HCT116 (cell line): ENCODE measurements at regions not wholly inside any gene's neighbourhood (a gene's known extent, or its start where the extent isn't known, plus 50 kb on each side); places are given as distances from the start of the nearest gene placed in this dataset.

ENCODE experiments used
- ATAC-seq: fragments of 200-7000 bp; cut with Tn5 transposase; 2 replicates; pipeline ENCODE4 v1.9.1; 2020; ENCODE audit warnings: mild to moderate bottlenecking, moderate library complexity
- BruUV-seq: library from RNA; stranded (reverse); fragments of 400-500 nt; replicated peaks from 2 replicates; lab custom pipeline; 2021; lab: Mats Ljungman, UMichigan
- CTCF ChIA-PET: fragments of 300-600 bp; sonication (Branson Sonifier 250); formaldehyde crosslinking; loops from one replicate; lab custom pipeline; 2021; ENCODE audit warnings: antibody characterized with exemption; lab: Charles Lee
- POLR2A ChIA-PET: fragments of 300-600, 350-600 bp; sonication (Branson Sonifier 250); formaldehyde crosslinking; loops from one replicate; lab custom pipeline; 2021; ENCODE audit warnings: antibody characterized with exemption; lab: Charles Lee
- RAD21 ChIA-PET, 2 experiments: fragments of 300-600 bp; sonication (Branson Sonifier 250); formaldehyde crosslinking; loops; one replicate each; lab custom pipeline; 2023; ENCODE audit warnings: low total read pairs in 2 of 2; ENCODE audit not compliant: uncharacterized antibody in 2 of 2, unreplicated experiment in 2 of 2, low non-redundant PET in 1 of 2; lab: Charles Lee
- DNase-seq: peaks from one replicate; pipeline ENCODE4 v3.0.0-alpha.2; 2010; ENCODE audit warnings: low read depth, low spot score
- H2AFZ ChIP-seq: fragments of 200-600 bp; shearing (Covaris generic), sonication (generic); 2 replicates; pipeline ENCODE4 v1.6.1; 2017; ENCODE audit warnings: low read depth, mixed run types, mixed read lengths, antibody characterized with exemption, low read length; ENCODE audit not compliant: poor library complexity, severe bottlenecking
- H3K27ac ChIP-seq: 2 replicates; pipeline ENCODE4 v1.5.1; 2012; ENCODE audit warnings: low read depth, low read length
- H3K27me3 ChIP-seq: fragments of 200-600 bp; sonication (generic); 2 replicates; pipeline ENCODE4 v1.6.1; 2016; ENCODE audit warnings: mixed run types, low read length, mixed read lengths; ENCODE audit not compliant: insufficient read depth
- H3K36me3 ChIP-seq, 2 experiments: fragments of 200-500 bp in 1 of 2; fragments of 200-600 bp in 1 of 2; sonication (Bioruptor generic) in 1 of 2; sonication (generic) in 1 of 2; 2 replicates each; pipeline versions ENCODE4 v1.5.1 to v1.6.1; 2014 to 2016; ENCODE audit warnings: low read length in 2 of 2, inconsistent platforms in 1 of 2, mixed read lengths in 1 of 2, mixed run types in 1 of 2; ENCODE audit not compliant: insufficient read depth in 2 of 2, control insufficient read depth in 1 of 2
- H3K4me1 ChIP-seq, 2 experiments: fragments of 200-600 bp in 1 of 2; sonication (generic) in 1 of 2; 2 replicates each; pipeline versions ENCODE4 v1.5.1 to v1.6.1; 2012 to 2017; ENCODE audit warnings: low read length in 2 of 2, inconsistent platforms in 1 of 2, mild to moderate bottlenecking in 1 of 2, mixed read lengths in 1 of 2, mixed run types in 1 of 2, moderate library complexity in 1 of 2; ENCODE audit not compliant: insufficient read depth in 2 of 2, control insufficient read depth in 1 of 2
- H3K4me2 ChIP-seq: fragments of 200-600 bp; sonication (generic); 2 replicates; pipeline ENCODE4 v1.6.1; 2017; ENCODE audit warnings: mixed run types, low read length, mixed read lengths
- H3K4me3 ChIP-seq, 2 experiments: fragments of 200-600 bp in 1 of 2; sonication (generic) in 1 of 2; replicated peaks in 1 of 2; 2 replicates each; pipeline ENCODE4 v1.5.1; 2011 to 2016; ENCODE audit warnings: low read length in 2 of 2, control low read depth in 1 of 2, low read depth in 1 of 2, mild to moderate bottlenecking in 1 of 2, mixed read lengths in 1 of 2, mixed run types in 1 of 2
- H3K79me2 ChIP-seq: fragments of 200-600 bp; sonication (generic); 2 replicates; pipeline ENCODE4 v1.6.1; 2017; ENCODE audit warnings: mild to moderate bottlenecking, mixed run types, low read length, moderate library complexity, mixed read lengths; ENCODE audit not compliant: insufficient read depth
- H3K9ac ChIP-seq: fragments of 200-600 bp; sonication (generic); 2 replicates; pipeline ENCODE4 v1.6.1; 2016; ENCODE audit warnings: low read length, mixed read lengths
- H3K9me2 ChIP-seq: fragments of 200-600 bp; sonication (generic), shearing (Covaris generic); 2 replicates; pipeline ENCODE4 v1.6.1; 2017; ENCODE audit warnings: mixed run types, mild to moderate bottlenecking, moderate library complexity; ENCODE audit not compliant: insufficient read depth
- H3K9me3 ChIP-seq, 2 experiments: fragments of 200-500 bp in 1 of 2; fragments of 200-600 bp in 1 of 2; sonication (Bioruptor generic) in 1 of 2; sonication (generic) in 1 of 2; 2 replicates each; pipeline ENCODE4 v1.6.1; 2014 to 2017; ENCODE audit warnings: low read length in 2 of 2, mixed read lengths in 2 of 2, inconsistent platforms in 1 of 2, low read depth in 1 of 2, mild to moderate bottlenecking in 1 of 2, mixed run types in 1 of 2, moderate library complexity in 1 of 2; ENCODE audit not compliant: control insufficient read depth in 1 of 2, insufficient read depth in 1 of 2
- H4K20me1 ChIP-seq: fragments of 200-600 bp; sonication (generic), shearing (Covaris generic); 2 replicates; pipeline ENCODE4 v1.6.1; 2017; ENCODE audit warnings: mixed run types, mild to moderate bottlenecking, moderate library complexity; ENCODE audit not compliant: insufficient read depth
- CBX3 ChIP-seq: IDR thresholded peaks from 2 replicates; pipeline ENCODE4 v1.6.1; 2012; ENCODE audit warnings: low read depth
- CEBPB ChIP-seq: IDR thresholded peaks from 2 replicates; pipeline ENCODE4 v1.6.1; 2012; ENCODE audit warnings: low read depth
- EGR1 ChIP-seq: IDR thresholded peaks from 2 replicates; pipeline ENCODE4 v1.6.1; 2012; ENCODE audit warnings: low read depth
- EZH2phosphoT487 ChIP-seq: fragments of 200-600 bp; IDR thresholded peaks from 2 replicates; pipeline ENCODE4 v1.6.1; 2018; ENCODE audit warnings: antibody characterized with exemption, borderline replicate concordance
- SIN3A ChIP-seq: IDR thresholded peaks from 2 replicates; pipeline ENCODE4 v1.6.1; 2012; ENCODE audit warnings: low read depth
- SRF ChIP-seq: IDR thresholded peaks from 2 replicates; pipeline ENCODE4 v1.6.1; 2012; ENCODE audit warnings: low read depth
- TCF7L2 ChIP-seq: IDR thresholded peaks from 2 replicates; pipeline ENCODE4 v1.7.0; 2011; ENCODE audit warnings: borderline replicate concordance, inconsistent platforms; ENCODE audit not compliant: insufficient read depth, insufficient read length; ENCODE audit errors: extremely low read depth
- ZBTB33 ChIP-seq: IDR thresholded peaks from 2 replicates; pipeline ENCODE4 v1.6.1; 2011; ENCODE audit warnings: mild to moderate bottlenecking, low read length, moderate library complexity; ENCODE audit not compliant: insufficient replicate concordance; ENCODE audit errors: extremely low read depth
- intact Hi-C: fragments of 100-400 bp; cut with micrococcal nuclease; formaldehyde crosslinking; loops from 2 replicates; pipeline ENCODE4 v1.10.0; 2022

- no peak overlapping the region for H3K4me3 ChIP-seq
- no peaks in the 10 kb centered on the region for H3K9me2 ChIP-seq
- RAD21 ChIA-PET, result no interaction called here
- no peak overlapping the region for H3K27ac ChIP-seq
- no peak overlapping the region for H2AFZ ChIP-seq
- CTCF ChIA-PET, result no interaction called here
- no peaks in the 10 kb centered on the region for H3K4me1 ChIP-seq
- DNase-seq (no peak), ATAC-seq (no peak)
- H3K27me3 ChIP-seq, result no peaks in the 10 kb centered on the region; the same call in 1 of the 2 replicates
- intact Hi-C loops, result no loop called here
- no TSS peak for BruUV-seq
- TF ChIP-seq ZBTB33 (no peak), SRF (no peak), TCF7L2 (peak; percentile 48)
- H3K9me3 ChIP-seq, result no peaks in the 10 kb centered on the region
- no peak overlapping the region for H3K9ac ChIP-seq
- H3K79me2 ChIP-seq, result no peaks in the 10 kb centered on the region
- H3K36me3 ChIP-seq, result no peaks in the 10 kb centered on the region
- POLR2A ChIA-PET, result no interaction called here
- H4K20me1 ChIP-seq, result no peaks in the 10 kb centered on the region
- no peak overlapping the region for H3K4me2 ChIP-seq
Measured at GRCh38 chr15:77695961-77696582, 63.4 kb upstream of the LINGO1 start.

GRCh38 chr15:77695548-77695947 is 62.8 kb upstream of the LINGO1 start:
- Histone ChIP-seq H3K27me3 (peaks cover 2% of the 10 kb centered on the region; the same call in 1 of the 2 replicates), H3K4me1 (no peaks in the 10 kb centered on the region), H3K9ac (no peak overlapping the region), H4K20me1 (no peaks in the 10 kb centered on the region), H3K27ac (no peak overlapping the region), H3K79me2 (no peaks in the 10 kb centered on the region), H3K9me3 (no peaks in the 10 kb centered on the region), H3K4me2 (no peak overlapping the region), H3K4me3 (no peak overlapping the region), H2AFZ (no peak overlapping the region), H3K36me3 (no peaks in the 10 kb centered on the region), H3K9me2 (no peaks in the 10 kb centered on the region)
- intact Hi-C loops, result no loop called here
- ChIA-PET POLR2A (interaction anchor here (1.0 kb wide), 1 partner anchor 12 kb away, joined by 3 read pairs; no protein-coding TSS in a partner anchor), CTCF (no interaction called here), RAD21 (no interaction called here)
- TF ChIP-seq SRF, result no peak
- no peak for TF ChIP-seq EZH2phosphoT487
- TF ChIP-seq SIN3A, result no peak
- no peak for TF ChIP-seq EGR1
- no peak for TF ChIP-seq CEBPB
- TF ChIP-seq CBX3, result no peak
- ATAC-seq (no peak), DNase-seq (no peak)
- BruUV-seq, result no TSS peak
